ENCODE measurements at regions not wholly inside any gene's neighbourhood (a gene's known extent, or its start where the extent isn't known, plus 50 kb on each side); places are given as distances from the start of the nearest gene placed in this dataset.

GRCh38 chr19:30161770-30162169 lies 210.4 kb upstream of the ZNF536 start:
- intact Hi-C loops (cut with DNase I; ENCODE audit: low total_unique reads): no loop called here
- no peak for TF ChIP-seq CTCF (IDR thresholded peaks at IDR 0.05)
- no peak for DNase-seq
- Histone ChIP-seq H3K4me1 (no peaks in the 10 kb centered on the region), H3K36me3 (no peaks in the 10 kb centered on the region), H3K27ac (no peak overlapping the region), H3K27me3 (no peaks in the 10 kb centered on the region), H3K9me3 (no peaks in the 10 kb centered on the region), H3K4me3 (no peak overlapping the region)

GRCh38 chr19:30162718-30163117 lies 209.5 kb upstream of the ZNF536 start:
- no peak for TF ChIP-seq CTCF (IDR thresholded peaks at IDR 0.05)
- Histone ChIP-seq H3K4me3 (no peak overlapping the region), H3K27ac (no peak overlapping the region), H3K36me3 (no peaks in the 10 kb centered on the region), H3K4me1 (no peaks in the 10 kb centered on the region), H3K27me3 (no peaks in the 10 kb centered on the region), H3K9me3 (no peaks in the 10 kb centered on the region)
- no peak for DNase-seq
- intact Hi-C loops (cut with DNase I; ENCODE audit: low total_unique reads): no loop called here

GRCh38 chr19:30163663-30164062 lies 208.5 kb upstream of the ZNF536 start:
- Histone ChIP-seq H3K4me3 (no peak overlapping the region), H3K36me3 (no peaks in the 10 kb centered on the region), H3K27ac (no peak overlapping the region), H3K4me1 (no peaks in the 10 kb centered on the region), H3K27me3 (no peaks in the 10 kb centered on the region), H3K9me3 (no peaks in the 10 kb centered on the region)
- no peak for TF ChIP-seq CTCF (IDR thresholded peaks at IDR 0.05)
- DNase-seq: no peak
- intact Hi-C loops (cut with DNase I; ENCODE audit: low total_unique reads): no loop called here

- Histone ChIP-seq H3K4me3 (no peak overlapping the region), H3K27ac (no peak overlapping the region), H3K27me3 (no peaks in the 10 kb centered on the region), H3K4me1 (no peaks in the 10 kb centered on the region), H3K9me3 (no peaks in the 10 kb centered on the region), H3K36me3 (no peaks in the 10 kb centered on the region)
- intact Hi-C loops (cut with DNase I; ENCODE audit: low total_unique reads): no loop called here
- no peak for DNase-seq
- TF ChIP-seq CTCF (IDR thresholded peaks at IDR 0.05): no peak
These were observed 206.9 kb upstream of the ZNF536 start for GRCh38 chr19:30165228-30165813.

GRCh38 chr19:30167206-30167868 lies 204.8 kb upstream of the ZNF536 start:
- Histone ChIP-seq H3K27ac (no peak overlapping the region), H3K27me3 (no peaks in the 10 kb centered on the region), H3K4me3 (no peak overlapping the region), H3K9me3 (no peaks in the 10 kb centered on the region), H3K4me1 (no peaks in the 10 kb centered on the region), H3K36me3 (no peaks in the 10 kb centered on the region)
- intact Hi-C loops (cut with DNase I; ENCODE audit: low total_unique reads): no loop called here
- TF ChIP-seq CTCF (IDR thresholded peaks at IDR 0.05): no peak
- DNase-seq: no peak

All from tibial artery (tissue), 4 donors.